ENCODE measurements at regions not wholly inside any gene's neighbourhood (a gene's known extent, or its start where the extent isn't known, plus 50 kb on each side); places are given as distances from the start of the nearest gene placed in this dataset.

DNA sequence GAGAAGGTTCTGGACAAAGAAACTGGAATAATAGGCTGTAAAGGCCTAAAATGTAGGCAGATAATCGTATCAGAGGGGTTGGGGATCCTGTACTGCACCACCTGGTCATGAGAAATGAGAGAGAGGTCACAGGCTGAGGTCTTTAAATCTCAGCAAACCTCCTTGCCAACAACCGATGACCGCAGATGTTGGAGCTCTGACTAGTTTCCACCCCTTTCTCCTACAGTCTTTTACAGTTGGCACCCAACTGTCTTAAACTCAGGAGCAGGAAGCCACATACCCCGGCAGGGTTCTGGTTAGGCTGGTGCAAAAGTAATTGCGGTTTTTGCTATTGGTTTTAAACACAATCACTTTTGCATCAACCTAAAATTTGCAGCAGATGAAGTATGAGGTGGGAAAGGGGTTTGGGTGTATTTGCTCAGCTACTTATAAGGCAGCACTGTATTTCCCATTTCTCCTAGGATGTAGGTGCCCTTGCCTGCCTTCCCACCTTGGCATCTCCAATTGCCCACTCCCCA, 261.8 kb upstream of the MYOCD start:
- TF ChIP-seq EZH2phosphoT487 (IDR thresholded peaks at IDR 0.05): no peak
- no peak for TF ChIP-seq CTCF (IDR thresholded peaks at IDR 0.05)
- TF ChIP-seq EZH2 (IDR thresholded peaks at IDR 0.05): no peak
- Mint-ChIP-seq H3K4me3 (no peak overlapping the region), H3K4me1 (peaks cover 8% of the 10 kb centered on the region), H3K36me3 (no peaks in the 10 kb centered on the region), H3K27me3 (ENCODE audit: insufficient read depth, low read depth) (no peaks in the 10 kb centered on the region), H3K9me3 (no peaks in the 10 kb centered on the region), H3K27ac (no peak overlapping the region)
- Histone ChIP-seq H3K27me3 (no peaks in the 10 kb centered on the region), H3K4me2 (no peak overlapping the region), H3K79me2 (ENCODE audit: low read depth) (no peaks in the 10 kb centered on the region), H3K36me3 (no peaks in the 10 kb centered on the region), H3K9ac (no peak overlapping the region), H2AFZ (replicated peaks) (no peak overlapping the region), H3K9me3 (ENCODE audit: low read depth) (no peaks in the 10 kb centered on the region), H3K27ac (no peak overlapping the region), H3K4me3 (no peak overlapping the region), H3K4me1 (no peaks in the 10 kb centered on the region), H3F3A (ENCODE audit: low read depth) (no peaks in the 10 kb centered on the region), H4K20me1 (ENCODE audit: low read depth) (no peaks in the 10 kb centered on the region)
- DNase-seq (ENCODE audit: low spot score): no peak

GRCh38 chr17:12406623-12407215, 259.0 kb upstream of the MYOCD start:
- H3F3A ChIP-seq (ENCODE audit: low read depth): no peaks in the 10 kb centered on the region
- no peaks in the 10 kb centered on the region for H3K4me1 ChIP-seq
- no peaks in the 10 kb centered on the region for H3K36me3 ChIP-seq
- Mint-ChIP-seq H3K27ac (no peak overlapping the region), H3K4me1 (peaks cover 6% of the 10 kb centered on the region), H3K36me3 (no peaks in the 10 kb centered on the region), H3K27me3 (ENCODE audit: insufficient read depth, low read depth) (peaks cover 5% of the 10 kb centered on the region), H3K9me3 (peaks cover under 1% of the 10 kb centered on the region), H3K4me3 (no peak overlapping the region)
- no peak overlapping the region for H3K27ac ChIP-seq
- H3K79me2 ChIP-seq (ENCODE audit: low read depth): no peaks in the 10 kb centered on the region
- H3K27me3 ChIP-seq: no peaks in the 10 kb centered on the region
- H3K4me3 ChIP-seq: no peak overlapping the region
- no peaks in the 10 kb centered on the region for H3K9me3 ChIP-seq (ENCODE audit: low read depth)
- TF ChIP-seq EZH2 (IDR thresholded peaks at IDR 0.05): no peak
- no peak for TF ChIP-seq EZH2phosphoT487 (IDR thresholded peaks at IDR 0.05)
- no peak for TF ChIP-seq CTCF (IDR thresholded peaks at IDR 0.05)
- peak overlapping the region; percentile 31 for H2AFZ ChIP-seq (replicated peaks)
- no peak overlapping the region for H3K9ac ChIP-seq
- no peak overlapping the region for H3K4me2 ChIP-seq
- DNase-seq (ENCODE audit: low spot score): no peak
- H4K20me1 ChIP-seq (ENCODE audit: low read depth): no peaks in the 10 kb centered on the region

DNA sequence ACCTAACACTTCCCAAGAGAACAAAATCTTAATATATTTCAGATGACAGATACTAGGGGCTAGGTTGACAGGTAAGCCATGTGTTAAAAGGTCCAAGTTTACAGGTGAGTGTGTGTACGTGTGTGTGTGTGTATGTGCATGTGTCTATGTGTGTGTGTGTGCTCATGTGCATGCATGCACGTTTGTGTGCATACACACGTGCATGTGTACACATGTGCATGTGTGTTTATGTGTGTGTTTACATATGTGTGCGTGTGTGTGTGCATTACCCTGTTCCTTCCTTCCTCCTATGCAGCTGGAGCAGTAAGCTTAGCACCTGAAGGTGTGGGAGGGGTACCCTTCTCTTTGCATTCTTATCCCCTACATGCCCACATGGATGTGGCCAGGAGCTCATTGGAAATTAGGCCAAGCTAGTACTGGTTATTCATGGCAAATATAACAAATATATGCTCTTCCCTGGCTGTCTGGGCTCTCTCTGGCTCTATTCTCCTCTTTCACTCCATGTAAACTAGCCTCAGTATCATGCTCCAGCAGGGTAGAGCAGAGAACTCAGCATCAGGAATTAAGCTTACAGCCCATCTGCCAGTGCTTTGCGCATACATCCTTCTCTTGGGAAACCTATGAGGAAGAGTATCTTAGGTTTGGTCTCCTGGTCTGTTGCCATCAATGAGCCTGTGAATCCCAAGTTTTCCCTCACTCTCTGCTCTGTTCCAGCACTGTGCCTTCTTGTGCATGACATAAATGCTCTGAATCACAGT, 258.0 kb upstream of the MYOCD start:
- Histone ChIP-seq H4K20me1 (ENCODE audit: low read depth) (no peaks in the 10 kb centered on the region), H3K27me3 (no peaks in the 10 kb centered on the region), H2AFZ (replicated peaks) (peak overlapping the region; percentile 31), H3F3A (ENCODE audit: low read depth) (peaks cover 3% of the 10 kb centered on the region), H3K36me3 (no peaks in the 10 kb centered on the region), H3K9me3 (ENCODE audit: low read depth) (no peaks in the 10 kb centered on the region), H3K79me2 (ENCODE audit: low read depth) (no peaks in the 10 kb centered on the region), H3K4me3 (no peak overlapping the region), H3K4me1 (peaks cover 4% of the 10 kb centered on the region), H3K27ac (no peak overlapping the region), H3K4me2 (no peak overlapping the region), H3K9ac (no peak overlapping the region)
- no peak overlapping the region for H3K27ac Mint-ChIP-seq
- TF ChIP-seq EZH2 (IDR thresholded peaks at IDR 0.05) (no peak), CTCF (IDR thresholded peaks at IDR 0.05) (no peak), EZH2phosphoT487 (IDR thresholded peaks at IDR 0.05) (no peak)
- no peaks in the 10 kb centered on the region for H3K36me3 Mint-ChIP-seq
- H3K9me3 Mint-ChIP-seq: peaks cover 2% of the 10 kb centered on the region
- DNase-seq (ENCODE audit: low spot score): no peak
- no peak overlapping the region for H3K4me3 Mint-ChIP-seq
- H3K27me3 Mint-ChIP-seq (ENCODE audit: insufficient read depth, low read depth): peaks cover 7% of the 10 kb centered on the region
- peaks cover 12% of the 10 kb centered on the region for H3K4me1 Mint-ChIP-seq

Measured in neural progenitor cell (in vitro differentiated cells).